SK-N-SH (cell line): ENCODE measurements at regions not wholly inside any gene's neighbourhood (a gene's known extent, or its start where the extent isn't known, plus 50 kb on each side); places are given as distances from the start of the nearest gene placed in this dataset.

Experiments
- EP300 ChIP-seq, 2 experiments: IDR thresholded peaks; 2 replicates each; pipeline versions ENCODE4 v1.4.0 to v1.6.1; 2012; ENCODE audit warnings: borderline replicate concordance in 1 of 2, low read depth in 1 of 2, low read length in 1 of 2
- EZH2phosphoT487 ChIP-seq: fragments of 200-600 bp; sonication (generic); IDR thresholded peaks from 2 replicates; pipeline ENCODE4 v1.6.1; 2017; ENCODE audit warnings: low read depth, mixed run types, mild to moderate bottlenecking, antibody characterized with exemption, moderate library complexity, borderline replicate concordance
- FOSL2 ChIP-seq: IDR thresholded peaks from 2 replicates; pipeline ENCODE4 v1.4.0; 2012; ENCODE audit warnings: low read depth, mild to moderate bottlenecking, moderate library complexity, borderline replicate concordance
- RAD21 ChIP-seq: IDR thresholded peaks from 2 replicates; pipeline ENCODE4 v1.6.1; 2012; ENCODE audit warnings: mild to moderate bottlenecking, low read length
- REST ChIP-seq: IDR thresholded peaks from 2 replicates; pipeline ENCODE4 v1.6.1; 2012; ENCODE audit warnings: mild to moderate bottlenecking, low read depth, low read length, moderate library complexity
- RXRA ChIP-seq: IDR thresholded peaks from 2 replicates; pipeline ENCODE4 v1.4.0; 2012; ENCODE audit warnings: low read depth, mild to moderate bottlenecking, borderline replicate concordance
- USF2 ChIP-seq: fragments of 150-350 bp; IDR thresholded peaks from 2 replicates; pipeline ENCODE4 v1.6.1; 2017; ENCODE audit warnings: antibody characterized with exemption, low read length, low read depth, borderline replicate concordance
- TF ChIP-seq, protein P1 (sequence below): fragments of 200-600 bp; sonication (generic); IDR thresholded peaks from 2 replicates; pipeline ENCODE4 v1.6.1; 2017; ENCODE audit warnings: antibody characterized with exemption, mild to moderate bottlenecking, moderate library complexity
- TF ChIP-seq, protein P2 (sequence below): IDR thresholded peaks from 2 replicates; pipeline ENCODE4; 2012

- TF ChIP-seq EP300 (IDR thresholded peaks at IDR 0.05; ENCODE audit: borderline replicate concordance in 1 of 2, low read depth in 1 of 2, low read length in 1 of 2) (no peak), REST (no peak), RXRA (no peak), FOSL2 (no peak), USF2 (no peak), EZH2phosphoT487 (no peak), RAD21 (no peak)
- TF ChIP-seq, protein P1, sequence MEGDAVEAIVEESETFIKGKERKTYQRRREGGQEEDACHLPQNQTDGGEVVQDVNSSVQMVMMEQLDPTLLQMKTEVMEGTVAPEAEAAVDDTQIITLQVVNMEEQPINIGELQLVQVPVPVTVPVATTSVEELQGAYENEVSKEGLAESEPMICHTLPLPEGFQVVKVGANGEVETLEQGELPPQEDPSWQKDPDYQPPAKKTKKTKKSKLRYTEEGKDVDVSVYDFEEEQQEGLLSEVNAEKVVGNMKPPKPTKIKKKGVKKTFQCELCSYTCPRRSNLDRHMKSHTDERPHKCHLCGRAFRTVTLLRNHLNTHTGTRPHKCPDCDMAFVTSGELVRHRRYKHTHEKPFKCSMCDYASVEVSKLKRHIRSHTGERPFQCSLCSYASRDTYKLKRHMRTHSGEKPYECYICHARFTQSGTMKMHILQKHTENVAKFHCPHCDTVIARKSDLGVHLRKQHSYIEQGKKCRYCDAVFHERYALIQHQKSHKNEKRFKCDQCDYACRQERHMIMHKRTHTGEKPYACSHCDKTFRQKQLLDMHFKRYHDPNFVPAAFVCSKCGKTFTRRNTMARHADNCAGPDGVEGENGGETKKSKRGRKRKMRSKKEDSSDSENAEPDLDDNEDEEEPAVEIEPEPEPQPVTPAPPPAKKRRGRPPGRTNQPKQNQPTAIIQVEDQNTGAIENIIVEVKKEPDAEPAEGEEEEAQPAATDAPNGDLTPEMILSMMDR, result no peak
- TF ChIP-seq, protein P2, sequence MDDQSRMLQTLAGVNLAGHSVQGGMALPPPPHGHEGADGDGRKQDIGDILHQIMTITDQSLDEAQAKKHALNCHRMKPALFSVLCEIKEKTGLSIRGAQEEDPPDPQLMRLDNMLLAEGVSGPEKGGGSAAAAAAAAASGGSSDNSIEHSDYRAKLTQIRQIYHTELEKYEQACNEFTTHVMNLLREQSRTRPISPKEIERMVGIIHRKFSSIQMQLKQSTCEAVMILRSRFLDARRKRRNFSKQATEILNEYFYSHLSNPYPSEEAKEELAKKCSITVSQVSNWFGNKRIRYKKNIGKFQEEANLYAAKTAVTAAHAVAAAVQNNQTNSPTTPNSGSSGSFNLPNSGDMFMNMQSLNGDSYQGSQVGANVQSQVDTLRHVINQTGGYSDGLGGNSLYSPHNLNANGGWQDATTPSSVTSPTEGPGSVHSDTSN, result no peak
These were observed 166.3 kb downstream of the MANEA start for GRCh38 chr6:95743591-95743990.
